Duodenal mucosa (tissue), 2 donors: ENCODE measurements at regions not wholly inside any gene's neighbourhood (a gene's known extent, or its start where the extent isn't known, plus 50 kb on each side); places are given as distances from the start of the nearest gene placed in this dataset.

ENCODE experiments used
- H3K27ac ChIP-seq: one replicate; pipeline ENCODE4 v1.7.0; 2013; ENCODE audit warnings: low read depth, low read length
- H3K27me3 ChIP-seq, 2 donors: one replicate each; pipeline ENCODE4 v1.7.0; 2013; ENCODE audit warnings: low read length in 2 of 2, control low read depth in 1 of 2; ENCODE audit not compliant: insufficient read depth in 2 of 2, control insufficient read depth in 1 of 2
- H3K36me3 ChIP-seq, 2 donors: one replicate each; pipeline ENCODE4 v1.7.0; 2013; ENCODE audit warnings: low read length in 2 of 2, control low read depth in 1 of 2; ENCODE audit not compliant: insufficient read depth in 2 of 2, control insufficient read depth in 1 of 2
- H3K4me1 ChIP-seq, 2 donors: one replicate each; pipeline ENCODE4 v1.7.0; 2013; ENCODE audit warnings: low read length in 2 of 2, control low read depth in 1 of 2; ENCODE audit not compliant: insufficient read depth in 2 of 2, control insufficient read depth in 1 of 2
- H3K4me3 ChIP-seq, 2 donors: one replicate each; pipeline ENCODE4 v1.7.0; 2013; ENCODE audit warnings: low read length in 2 of 2, low read depth in 1 of 2
- H3K9ac ChIP-seq, 2 donors: one replicate each; pipeline ENCODE4 v1.7.0; 2013; ENCODE audit warnings: low read length in 2 of 2, low read depth in 1 of 2
- H3K9me3 ChIP-seq, 2 donors: one replicate each; pipeline ENCODE4 v1.7.0; 2013; ENCODE audit warnings: low read length in 2 of 2, control low read depth in 1 of 2; ENCODE audit not compliant: control insufficient read depth in 1 of 2

DNA sequence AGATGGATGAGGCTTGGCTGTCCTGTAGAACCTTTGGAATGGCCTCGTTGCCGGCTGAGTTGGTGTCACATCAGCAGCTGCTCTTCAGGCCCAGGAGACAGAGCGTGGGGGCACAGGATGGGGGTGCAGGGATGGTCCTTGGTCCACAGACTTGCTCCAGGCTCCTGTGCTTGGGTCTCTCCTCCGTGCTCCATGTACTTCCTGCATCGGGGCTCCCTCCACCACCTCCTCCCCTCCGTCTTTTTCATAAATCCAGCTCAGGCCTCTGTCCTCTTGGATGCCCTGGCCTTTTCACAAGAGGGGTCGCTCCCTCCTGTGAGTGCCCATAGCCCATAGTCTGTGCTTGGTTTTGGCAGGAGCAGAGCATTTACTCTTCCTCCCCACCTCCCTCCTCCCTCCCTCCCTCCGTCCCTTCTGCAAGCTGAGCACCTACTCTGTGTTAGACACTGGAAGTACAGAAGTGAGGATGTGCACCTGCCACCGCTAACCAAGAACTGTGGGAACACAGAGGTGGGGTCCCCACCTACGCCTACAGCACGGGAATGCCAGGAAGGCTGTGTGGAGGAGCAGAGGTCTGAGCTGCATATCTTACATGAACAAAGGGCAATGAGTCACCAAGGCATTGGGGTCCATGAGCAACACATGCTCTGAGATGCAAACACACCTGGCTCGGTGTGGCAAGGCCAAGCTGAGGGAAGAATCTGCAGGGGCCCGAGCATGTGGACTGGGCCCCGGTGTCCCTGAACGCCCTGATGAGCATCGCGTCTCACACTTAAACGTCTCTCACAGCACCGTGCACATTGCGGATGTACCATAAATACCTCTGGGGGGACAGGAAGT, 458.7 kb upstream of the HS6ST1 start:
- Histone ChIP-seq H3K4me1 (no peaks in the 10 kb centered on the region), H3K4me3 (no peak overlapping the region), H3K27me3 (no peaks in the 10 kb centered on the region), H3K36me3 (peaks cover 0 to 4% of the 10 kb centered on the region in 2 donors), H3K9me3 (no peaks in the 10 kb centered on the region), H3K9ac (no peak overlapping the region), H3K27ac (no peak overlapping the region)

DNA sequence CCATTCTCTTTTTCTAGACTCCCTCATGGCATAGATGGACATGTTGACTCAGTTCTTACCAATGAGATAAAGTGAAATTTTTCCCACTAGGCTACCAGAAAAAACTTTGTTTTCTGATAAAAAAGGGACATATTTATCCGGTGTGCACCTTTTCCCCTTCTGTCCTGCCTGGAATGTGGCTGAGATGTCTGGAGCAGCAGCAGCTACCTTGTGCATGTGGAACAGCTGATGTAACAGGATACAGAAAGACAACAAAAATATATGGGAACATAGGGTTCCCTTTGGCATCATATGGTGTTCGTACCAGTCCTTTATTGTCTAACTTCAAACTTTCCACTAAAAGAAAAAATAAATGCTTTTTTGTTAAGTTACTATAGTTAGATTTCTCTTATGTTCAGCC, 460.2 kb upstream of the HS6ST1 start:
- Histone ChIP-seq H3K27me3 (no peaks in the 10 kb centered on the region), H3K9ac (no peak overlapping the region), H3K36me3 (peaks cover 0 to 4% of the 10 kb centered on the region in 2 donors), H3K9me3 (no peaks in the 10 kb centered on the region), H3K27ac (no peak overlapping the region), H3K4me3 (no peak overlapping the region), H3K4me1 (no peaks in the 10 kb centered on the region)

DNA sequence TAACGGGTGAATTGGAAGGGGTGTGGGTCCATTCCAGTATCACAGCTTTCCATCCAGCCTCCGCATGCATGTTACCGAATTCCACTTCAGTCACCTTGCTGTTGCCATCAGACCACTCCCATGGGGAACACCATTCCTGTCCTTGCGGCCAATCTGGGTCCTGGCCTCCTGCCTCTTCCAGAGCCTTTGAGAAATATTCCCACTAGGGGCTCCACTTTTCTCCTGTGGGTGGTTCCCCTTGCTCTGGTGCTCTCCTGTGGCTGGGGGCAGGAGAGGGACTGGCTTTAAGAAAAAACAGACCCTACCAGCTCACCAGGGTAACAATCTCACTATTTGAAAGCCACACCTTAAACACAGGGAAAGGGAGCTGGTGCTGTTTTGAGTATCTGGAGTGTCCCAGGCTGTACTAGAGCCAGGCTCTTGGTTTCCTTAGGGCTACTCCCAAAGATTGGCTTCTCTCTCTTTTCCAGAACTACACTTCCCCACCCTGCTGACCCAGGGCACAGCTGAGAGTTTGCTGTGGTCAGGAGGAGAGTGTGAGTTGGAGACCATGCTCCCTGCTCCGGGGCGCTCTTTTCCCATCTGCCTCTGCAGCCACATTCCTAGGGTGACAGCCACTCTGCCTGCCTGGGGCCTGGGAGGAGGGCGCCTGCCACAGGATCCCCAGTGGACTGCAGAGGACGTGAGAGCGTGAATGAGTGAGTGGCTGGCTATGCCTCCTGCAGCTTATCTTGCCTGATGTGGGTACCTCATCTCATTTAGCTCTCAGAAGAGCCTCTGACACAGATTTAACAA, 460.8 kb upstream of the HS6ST1 start:
- Histone ChIP-seq H3K9me3 (no peaks in the 10 kb centered on the region), H3K27me3 (no peaks in the 10 kb centered on the region), H3K9ac (no peak overlapping the region), H3K4me1 (no peaks in the 10 kb centered on the region), H3K4me3 (no peak overlapping the region), H3K27ac (no peak overlapping the region), H3K36me3 (peaks cover 0 to 2% of the 10 kb centered on the region in 2 donors)

GRCh38 chr2:128780434-128781080, 461.9 kb upstream of the HS6ST1 start:
- Histone ChIP-seq H3K9ac (no peak overlapping the region), H3K27me3 (no peaks in the 10 kb centered on the region)

DNA sequence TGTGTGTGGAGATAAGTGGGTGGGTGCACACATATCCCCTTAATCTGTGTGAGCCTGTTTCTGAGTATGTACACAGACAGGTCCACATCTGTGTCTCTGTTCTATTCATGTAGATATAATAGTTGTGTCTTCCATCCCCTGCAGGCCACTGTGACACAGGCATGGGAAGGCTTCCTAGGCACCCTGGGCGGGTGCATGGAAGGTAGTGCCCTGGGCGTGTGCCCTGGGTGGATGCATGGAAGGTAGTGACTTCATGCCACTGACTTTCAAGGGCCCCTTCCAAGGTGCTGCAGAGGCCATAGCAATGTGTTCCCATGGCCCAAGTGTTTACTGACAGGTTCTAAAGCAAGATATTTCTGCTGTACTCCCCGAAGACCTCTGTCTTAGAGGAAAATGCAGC, 462.5 kb upstream of the HS6ST1 start:
- Histone ChIP-seq H3K4me1 (no peaks in the 10 kb centered on the region), H3K27me3 (no peaks in the 10 kb centered on the region), H3K27ac (no peak overlapping the region), H3K4me3 (no peak overlapping the region), H3K9ac (no peak overlapping the region), H3K36me3 (no peaks in the 10 kb centered on the region), H3K9me3 (no peaks in the 10 kb centered on the region)

More at GRCh38 chr2:128780434-128781080, 461.9 kb upstream of the HS6ST1 start:
- Histone ChIP-seq H3K36me3 (no peaks in the 10 kb centered on the region), H3K27ac (no peak overlapping the region), H3K4me3 (no peak overlapping the region), H3K4me1 (no peaks in the 10 kb centered on the region), H3K9me3 (no peaks in the 10 kb centered on the region)

GRCh38 chr2:128781585-128782385, 463.1 kb upstream of the HS6ST1 start:
- H3K4me1 ChIP-seq, result no peaks in the 10 kb centered on the region
- no peaks in the 10 kb centered on the region for H3K36me3 ChIP-seq
- no peaks in the 10 kb centered on the region for H3K27me3 ChIP-seq
- no peak overlapping the region for H3K9ac ChIP-seq
- H3K4me3 ChIP-seq, result no peak overlapping the region
- H3K27ac ChIP-seq, result no peak overlapping the region
- no peaks in the 10 kb centered on the region for H3K9me3 ChIP-seq

DNA sequence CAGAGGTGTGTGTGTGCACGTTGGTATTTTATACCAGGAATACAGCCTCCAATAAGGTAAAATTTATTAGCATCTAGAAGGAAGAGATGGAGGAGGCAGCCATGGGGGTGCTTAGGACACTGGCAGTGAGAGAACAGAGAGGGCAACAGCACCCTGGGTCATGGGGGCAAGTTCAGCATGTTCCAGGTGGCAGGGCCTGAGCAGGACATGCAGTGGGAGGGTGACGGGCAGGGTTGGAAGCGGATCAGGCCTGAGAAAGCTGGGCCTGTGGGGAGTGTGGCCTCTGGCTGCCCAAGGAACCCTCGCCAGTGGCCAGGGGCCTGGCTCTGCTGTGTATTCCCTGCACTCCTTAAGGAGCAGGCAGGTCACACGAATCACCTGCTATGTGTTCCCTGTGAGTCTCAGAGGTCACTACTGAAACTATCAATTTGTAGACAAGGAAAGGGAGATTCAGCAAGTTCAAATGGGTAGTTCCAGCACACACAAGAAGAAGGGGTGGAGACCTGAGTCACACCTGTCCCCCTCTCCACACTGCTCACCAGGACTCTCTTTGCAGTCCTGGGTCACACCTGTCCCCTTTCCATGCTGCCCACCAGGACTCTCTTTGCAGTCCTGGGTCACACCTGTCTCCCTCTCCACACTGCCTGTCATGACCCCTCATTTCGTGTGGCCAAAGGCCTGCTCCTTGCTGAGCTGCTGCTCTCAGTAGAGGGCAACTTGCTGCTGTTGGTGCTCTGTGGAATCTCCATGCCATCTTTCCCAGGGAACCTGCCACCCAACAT, 463.9 kb upstream of the HS6ST1 start:
- Histone ChIP-seq H3K27ac (no peak overlapping the region), H3K4me1 (no peaks in the 10 kb centered on the region), H3K27me3 (no peaks in the 10 kb centered on the region), H3K9ac (no peak overlapping the region), H3K9me3 (no peaks in the 10 kb centered on the region), H3K4me3 (no peak overlapping the region), H3K36me3 (no peaks in the 10 kb centered on the region)

DNA sequence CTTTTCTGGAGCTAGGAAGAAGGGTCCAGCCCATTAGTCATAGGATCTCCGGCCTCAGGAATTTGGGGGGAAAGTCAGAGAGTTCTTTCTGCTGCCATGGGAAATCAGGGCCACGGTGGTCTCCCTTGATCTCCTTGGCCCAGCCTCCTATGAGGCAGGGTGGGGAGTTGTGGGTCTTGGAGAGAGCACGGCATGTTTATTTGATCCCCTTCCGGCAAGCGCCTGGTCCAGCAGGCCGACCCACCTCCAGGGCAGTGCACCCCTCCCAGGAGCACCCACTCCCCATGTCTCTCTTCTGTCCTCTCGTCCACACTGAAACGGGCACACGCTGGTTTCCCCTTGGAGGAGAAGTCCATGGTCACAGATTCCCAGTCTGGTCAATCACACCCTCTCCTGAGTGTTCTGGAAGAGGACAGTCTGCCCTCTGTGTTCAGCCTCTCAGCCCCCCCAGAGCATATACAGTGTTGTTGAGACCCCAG, 464.6 kb upstream of the HS6ST1 start:
- Histone ChIP-seq H3K9me3 (no peaks in the 10 kb centered on the region), H3K4me1 (no peaks in the 10 kb centered on the region), H3K27ac (no peak overlapping the region), H3K9ac (no peak overlapping the region), H3K36me3 (no peaks in the 10 kb centered on the region), H3K27me3 (no peaks in the 10 kb centered on the region), H3K4me3 (no peak overlapping the region)

DNA sequence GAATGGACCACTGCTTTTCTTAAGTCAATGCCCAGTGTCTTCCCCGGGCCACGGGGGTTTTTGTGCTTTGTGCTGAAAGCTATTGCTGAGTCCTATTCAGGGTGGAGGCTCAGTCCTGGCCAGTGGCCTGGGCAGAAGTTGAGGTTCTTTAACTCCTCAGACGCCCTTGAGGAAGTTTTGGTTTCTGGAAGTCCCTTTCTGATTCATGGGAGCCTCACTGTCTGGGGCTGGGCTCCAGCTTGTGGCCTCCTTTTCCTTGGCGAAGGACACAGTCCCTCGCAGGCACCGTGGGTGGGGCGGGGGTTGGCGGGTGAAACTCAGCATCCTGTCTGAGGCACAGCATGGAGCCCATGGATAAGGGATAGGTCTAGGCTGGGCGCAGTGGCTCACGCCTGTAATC, 465.2 kb upstream of the HS6ST1 start:
- Histone ChIP-seq H3K4me3 (no peak overlapping the region), H3K27me3 (no peaks in the 10 kb centered on the region), H3K9ac (no peak overlapping the region), H3K27ac (no peak overlapping the region), H3K36me3 (no peaks in the 10 kb centered on the region), H3K4me1 (no peaks in the 10 kb centered on the region), H3K9me3 (peaks cover 0 to 5% of the 10 kb centered on the region in 2 donors)
